ENCODE measurements at regions not wholly inside any gene's neighbourhood (a gene's known extent, or its start where the extent isn't known, plus 50 kb on each side); places are given as distances from the start of the nearest gene placed in this dataset.
"Not testable (repeated sequence)": the region's sequence is repeated elsewhere in the genome, so short reads cannot be mapped to it uniquely, and the experiment has no call there.

- Histone ChIP-seq H3K9me3 (no peaks in the 10 kb centered on the region), H3K4me2 (no peak overlapping the region), H3K4me3 (no peak overlapping the region), H3K36me3 (no peaks in the 10 kb centered on the region), H3K27me3 (no peaks in the 10 kb centered on the region), H3K9ac (no peak overlapping the region), H3K4me1 (no peaks in the 10 kb centered on the region), H3K27ac (no peak overlapping the region), H4K20me1 (no peaks in the 10 kb centered on the region)
- TF ChIP-seq Cebpa-rat (IDR thresholded peaks at IDR 0.05) = no peak
Observed at GRCh38 chr6:55101157-55101556, 73.2 kb upstream of the HCRTR2 start.

- no peak overlapping the region for H3K4me3 ChIP-seq
- H3K9ac ChIP-seq = no peak overlapping the region
- H3K9me3 ChIP-seq = no peaks in the 10 kb centered on the region
- no peak for TF ChIP-seq Cebpa-rat (IDR thresholded peaks at IDR 0.05)
- H3K27me3 ChIP-seq = no peaks in the 10 kb centered on the region
- H3K27ac ChIP-seq = no peak overlapping the region
- no peaks in the 10 kb centered on the region for H3K4me1 ChIP-seq
- no peaks in the 10 kb centered on the region for H3K36me3 ChIP-seq
- no peaks in the 10 kb centered on the region for H4K20me1 ChIP-seq
- H3K4me2 ChIP-seq = no peak overlapping the region
Observed at GRCh38 chr6:55108134-55109130, 65.9 kb upstream of the HCRTR2 start.

- H3K36me3 ChIP-seq = no peaks in the 10 kb centered on the region
- H3K9me3 ChIP-seq = no peaks in the 10 kb centered on the region
- H4K20me1 ChIP-seq = no peaks in the 10 kb centered on the region
- H3K4me2 ChIP-seq = no peak overlapping the region
- no peaks in the 10 kb centered on the region for H3K27me3 ChIP-seq
- no peak overlapping the region for H3K27ac ChIP-seq
- no peak overlapping the region for H3K9ac ChIP-seq
- no peak overlapping the region for H3K4me3 ChIP-seq
- no peaks in the 10 kb centered on the region for H3K4me1 ChIP-seq
- TF ChIP-seq Cebpa-rat (IDR thresholded peaks at IDR 0.05) = no peak
Observed at GRCh38 chr6:55117267-55117666, 57.0 kb upstream of the HCRTR2 start.

- not testable (repeated sequence) for H3K4me1 ChIP-seq, H4K20me1 ChIP-seq, H3K4me3 ChIP-seq, H3K27me3 ChIP-seq, H3K27ac ChIP-seq, H3K9ac ChIP-seq, H3K36me3 ChIP-seq
- Histone ChIP-seq H3K9me3 (peaks cover 43% of the 10 kb centered on the region), H3K4me2 (peak overlapping the region; percentile 40)
Observed at GRCh38 chr6:55124241-55124640, 50.1 kb upstream of the HCRTR2 start.
